ENCODE measurements at regions not wholly inside any gene's neighbourhood (a gene's known extent, or its start where the extent isn't known, plus 50 kb on each side); places are given as distances from the start of the nearest gene placed in this dataset.

DNA sequence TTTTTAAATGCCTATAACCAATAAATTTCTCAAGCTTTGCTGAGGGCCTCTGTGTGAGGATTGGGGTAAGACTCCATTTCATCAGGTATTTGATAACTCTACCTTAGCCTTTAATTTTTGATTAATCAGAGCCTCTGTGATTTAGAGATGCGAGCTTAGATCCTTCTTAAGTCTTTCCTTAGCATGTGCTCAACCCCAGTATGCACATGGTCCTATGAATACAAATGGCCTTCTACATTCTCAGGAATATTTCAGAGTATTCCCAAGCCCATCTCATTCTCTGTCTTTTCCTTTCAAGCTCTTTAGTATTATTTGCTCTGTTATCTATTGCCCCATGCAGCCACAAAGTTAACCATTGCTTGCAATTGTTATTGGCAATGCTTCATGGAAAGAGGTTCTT lies 1407.7 kb downstream of the LRFN5 start:
- Histone ChIP-seq H3K36me3 (no peaks in the 10 kb centered on the region), H3K4me3 (no peak overlapping the region), H3K4me1 (no peaks in the 10 kb centered on the region), H3K27ac (no peak overlapping the region), H3K27me3 (no peaks in the 10 kb centered on the region), H3K9me3 (peaks cover 0 to 11% (median 0%) of the 10 kb centered on the region in 4 donors)
- TF ChIP-seq EP300 (IDR thresholded peaks at IDR 0.05) (no peak), POLR2A (IDR thresholded peaks at IDR 0.05) (no peak), CTCF (IDR thresholded peaks at IDR 0.05) (no peak)
- no peak for DNase-seq (ENCODE audit: low spot score in 2 of 2)
- WGBS, 2 donors = 79 to 81% methylated on average over 1 of the region's 1 CpG

DNA sequence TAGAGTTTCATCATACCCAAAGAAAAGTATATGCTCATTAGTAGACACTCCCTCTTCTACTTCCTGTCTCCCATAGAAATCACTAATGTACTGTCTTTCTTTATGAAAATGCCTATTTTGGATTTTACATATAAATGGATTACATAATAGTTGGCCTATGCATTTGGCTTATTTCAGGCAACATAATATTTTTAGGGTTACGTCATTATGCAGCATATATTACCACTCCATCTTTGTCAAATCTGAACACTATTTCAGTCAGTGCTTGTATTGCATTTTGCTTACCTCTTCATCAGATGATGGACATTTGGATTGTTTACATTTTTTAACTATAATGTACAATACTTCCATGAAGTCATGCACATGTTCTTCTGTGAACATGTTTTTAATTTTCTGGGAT lies 1406.1 kb downstream of the LRFN5 start:
- H3K27me3 ChIP-seq = no peaks in the 10 kb centered on the region
- no peak overlapping the region for H3K4me3 ChIP-seq
- no peaks in the 10 kb centered on the region for H3K4me1 ChIP-seq
- 69 to 72% methylated on average over 1 of the region's 1 CpG for WGBS, 2 donors
- H3K9me3 ChIP-seq = peaks cover 0 to 23% (median 0%) of the 10 kb centered on the region in 4 donors
- no peak overlapping the region for H3K27ac ChIP-seq
- no peaks in the 10 kb centered on the region for H3K36me3 ChIP-seq
- TF ChIP-seq EP300 (IDR thresholded peaks at IDR 0.05) (no peak), POLR2A (IDR thresholded peaks at IDR 0.05) (no peak), CTCF (IDR thresholded peaks at IDR 0.05) (no peak)
- DNase-seq (ENCODE audit: low spot score in 2 of 2) = no peak

DNA sequence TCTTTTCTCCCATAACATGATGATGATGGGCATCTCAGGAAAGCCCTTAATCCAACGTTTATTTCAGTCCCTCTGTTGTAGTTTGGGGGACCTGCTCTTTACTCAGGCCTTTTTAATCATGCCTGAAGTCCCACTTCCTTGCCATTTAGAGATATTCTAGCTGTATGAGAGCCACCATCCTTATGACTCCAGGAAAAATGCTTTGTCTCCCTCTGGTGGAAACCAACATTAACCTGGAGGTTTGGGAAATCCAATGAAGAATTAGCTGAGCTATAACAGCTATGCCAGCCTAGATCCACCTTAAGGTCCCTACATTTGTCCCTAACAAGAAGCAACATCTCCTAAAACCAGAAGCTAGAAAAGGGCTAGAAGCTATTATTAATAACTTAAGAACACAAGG lies 1399.1 kb downstream of the LRFN5 start:
- peaks cover 0 to 59% (median 6%) of the 10 kb centered on the region in 4 donors for H3K9me3 ChIP-seq
- no peaks in the 10 kb centered on the region for H3K4me1 ChIP-seq
- no peaks in the 10 kb centered on the region for H3K27me3 ChIP-seq
- 52 to 59% methylated on average over 1 of the region's 1 CpG for WGBS, 2 donors
- H3K27ac ChIP-seq = no peak overlapping the region
- H3K36me3 ChIP-seq = no peaks in the 10 kb centered on the region
- TF ChIP-seq POLR2A (IDR thresholded peaks at IDR 0.05) (no peak), CTCF (IDR thresholded peaks at IDR 0.05) (no peak), EP300 (IDR thresholded peaks at IDR 0.05) (no peak)
- no peak overlapping the region for H3K4me3 ChIP-seq
- no peak for DNase-seq (ENCODE audit: low spot score in 2 of 2)

DNA sequence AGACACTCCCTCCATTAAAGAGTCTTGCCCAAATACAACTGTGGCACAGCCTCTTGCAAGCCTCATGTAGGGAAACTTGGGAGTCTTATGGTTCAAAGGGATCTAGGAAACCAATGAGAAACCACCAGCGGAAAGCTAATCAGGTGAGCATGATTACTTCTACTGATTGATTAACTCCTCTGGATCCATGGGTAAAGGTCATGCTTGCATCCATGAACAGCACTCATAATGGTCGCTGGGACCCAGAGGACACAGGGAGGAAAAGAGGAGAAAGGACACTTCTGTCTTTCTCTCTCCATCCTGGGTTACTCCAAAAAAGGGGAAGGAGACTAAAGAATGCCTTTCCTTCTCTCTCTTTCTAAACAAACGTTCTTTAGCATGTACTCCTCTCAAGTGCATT lies 1397.2 kb downstream of the LRFN5 start:
- TF ChIP-seq CTCF (IDR thresholded peaks at IDR 0.05) (no peak), POLR2A (IDR thresholded peaks at IDR 0.05) (no peak), EP300 (IDR thresholded peaks at IDR 0.05) (no peak)
- Histone ChIP-seq H3K4me3 (no peak overlapping the region), H3K27ac (no peak overlapping the region), H3K36me3 (no peaks in the 10 kb centered on the region), H3K27me3 (no peaks in the 10 kb centered on the region), H3K4me1 (no peaks in the 10 kb centered on the region), H3K9me3 (peaks cover 0 to 54% (median 6%) of the 10 kb centered on the region in 4 donors)
- 88 to 89% methylated on average over 3 of the region's 3 CpGs for WGBS, 2 donors
- DNase-seq (ENCODE audit: low spot score in 2 of 2) = no peak

DNA sequence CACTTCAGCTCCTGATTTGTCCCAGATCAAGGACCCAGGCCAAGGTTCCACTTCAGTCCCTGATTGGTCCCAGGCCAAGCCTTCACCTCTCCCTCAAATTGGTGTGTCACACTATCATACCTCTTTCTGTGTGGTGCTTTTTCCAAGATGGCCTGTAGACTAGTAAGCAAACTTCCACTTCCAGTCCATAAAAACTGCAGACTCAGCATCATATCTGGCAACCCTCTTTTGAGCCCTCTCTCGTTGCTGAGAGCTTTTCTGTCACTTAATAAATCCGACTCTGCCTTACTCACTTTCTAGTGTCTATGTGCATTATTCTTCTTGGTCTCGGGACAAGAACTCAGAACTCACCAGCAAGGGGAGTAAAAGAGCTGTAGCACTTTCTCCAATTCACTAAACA lies 1395.1 kb downstream of the LRFN5 start:
- 78 to 80% methylated on average over 3 of the region's 3 CpGs for WGBS, 2 donors
- TF ChIP-seq CTCF (IDR thresholded peaks at IDR 0.05) (no peak), EP300 (IDR thresholded peaks at IDR 0.05) (no peak), POLR2A (IDR thresholded peaks at IDR 0.05) (no peak)
- Histone ChIP-seq H3K9me3 (peaks cover 0 to 47% (median 6%) of the 10 kb centered on the region in 4 donors), H3K27me3 (no peaks in the 10 kb centered on the region), H3K4me1 (no peaks in the 10 kb centered on the region), H3K4me3 (no peak overlapping the region), H3K27ac (no peak overlapping the region), H3K36me3 (no peaks in the 10 kb centered on the region)
- DNase-seq (ENCODE audit: low spot score in 2 of 2) = no peak
